ENCODE measurements at regions not wholly inside any gene's neighbourhood (a gene's known extent, or its start where the extent isn't known, plus 50 kb on each side); places are given as distances from the start of the nearest gene placed in this dataset.

GRCh38 chr5:101932599-101932998 is 363.5 kb downstream of the SLCO4C1 start:
- DNase-seq (ENCODE audit: low spot score): no peak

- DNase-seq (ENCODE audit: low spot score): no peak
Observed at GRCh38 chr5:101929628-101930027, 366.5 kb downstream of the SLCO4C1 start.

- DNase-seq (ENCODE audit: low spot score): no peak
Observed at GRCh38 chr5:101917166-101917565, 378.9 kb downstream of the SLCO4C1 start.

- no peak for DNase-seq (ENCODE audit: low spot score)
Observed at GRCh38 chr5:101915554-101915953, 380.5 kb downstream of the SLCO4C1 start.

GRCh38 chr5:101904736-101905135 is 391.3 kb downstream of the SLCO4C1 start:
- DNase-seq (ENCODE audit: low spot score): no peak

- no peak for DNase-seq (ENCODE audit: low spot score)
Observed at GRCh38 chr5:101897914-101898313, 398.2 kb downstream of the SLCO4C1 start.

GRCh38 chr5:101894985-101895384 is 401.1 kb downstream of the SLCO4C1 start:
- no peak for DNase-seq (ENCODE audit: low spot score)

- no peak for DNase-seq (ENCODE audit: low spot score)
Observed at GRCh38 chr5:101878190-101878589, 417.9 kb downstream of the SLCO4C1 start.

- DNase-seq (ENCODE audit: low spot score): no peak
Observed at GRCh38 chr5:101877451-101877850, 418.6 kb downstream of the SLCO4C1 start.

GRCh38 chr5:101866473-101866872 is 429.6 kb downstream of the SLCO4C1 start:
- no peak for DNase-seq (ENCODE audit: low spot score)

GRCh38 chr5:101860563-101860962 is 435.5 kb downstream of the SLCO4C1 start:
- no peak for DNase-seq (ENCODE audit: low spot score)

GRCh38 chr5:101860145-101860544 is 435.9 kb downstream of the SLCO4C1 start:
- no peak for DNase-seq (ENCODE audit: low spot score)

GRCh38 chr5:101846496-101846895 is 449.6 kb downstream of the SLCO4C1 start:
- DNase-seq (ENCODE audit: low spot score): no peak

- no peak for DNase-seq (ENCODE audit: low spot score)
Observed at GRCh38 chr5:101843055-101843454, 453.0 kb downstream of the SLCO4C1 start.

GRCh38 chr5:101838435-101838834 is 457.6 kb downstream of the SLCO4C1 start:
- no peak for DNase-seq (ENCODE audit: low spot score)

- no peak for DNase-seq (ENCODE audit: low spot score)
Observed at GRCh38 chr5:101829255-101829654, 466.8 kb downstream of the SLCO4C1 start.

- no peak for DNase-seq (ENCODE audit: low spot score)
Observed at GRCh38 chr5:101811466-101811865, 484.6 kb downstream of the SLCO4C1 start.

- no peak for DNase-seq (ENCODE audit: low spot score)
Observed at GRCh38 chr5:101806410-101806809, 489.7 kb downstream of the SLCO4C1 start.

GRCh38 chr5:101796427-101796826 is 499.7 kb downstream of the SLCO4C1 start:
- DNase-seq (ENCODE audit: low spot score): no peak

- no peak for DNase-seq (ENCODE audit: low spot score)
Observed at GRCh38 chr5:101788797-101789196, 507.3 kb downstream of the SLCO4C1 start.

- DNase-seq (ENCODE audit: low spot score): no peak
Observed at GRCh38 chr5:101785090-101785489, 511.0 kb downstream of the SLCO4C1 start.

GRCh38 chr5:101783241-101784013 is 512.7 kb downstream of the SLCO4C1 start:
- DNase-seq (ENCODE audit: low spot score): no peak

GRCh38 chr5:101782352-101783103 is 513.6 kb downstream of the SLCO4C1 start:
- no peak for DNase-seq (ENCODE audit: low spot score)

All from kidney capillary endothelial cell (primary cell).